ENCODE measurements at regions not wholly inside any gene's neighbourhood (a gene's known extent, or its start where the extent isn't known, plus 50 kb on each side); places are given as distances from the start of the nearest gene placed in this dataset.

- TF ChIP-seq POLR2A (IDR thresholded peaks at IDR 0.05; ENCODE audit: low read depth, low read length) = no peak
- no peak for TF ChIP-seq POLR2AphosphoS5 (IDR thresholded peaks at IDR 0.05; ENCODE audit: low read depth, low read length)
These were observed 114.6 kb upstream of the THUMPD2 start for GRCh38 chr2:39893616-39894015.
